SK-N-SH treated with all-trans-retinoic acid at 6 μM for 48 hours (cell line): ENCODE measurements at regions not wholly inside any gene's neighbourhood (a gene's known extent, or its start where the extent isn't known, plus 50 kb on each side); places are given as distances from the start of the nearest gene placed in this dataset.

Source experiments
- ESRRG ChIP-seq: fragments of 250-450 bp; sonication (Bioruptor Pico); IDR thresholded peaks from 2 replicates; pipeline ENCODE4 v1.6.1; 2021; ENCODE audit warnings: mild to moderate bottlenecking
- PPARA ChIP-seq: fragments of 250-450 bp; sonication (Bioruptor Pico); IDR thresholded peaks from 2 replicates; pipeline ENCODE4 v1.5.0; 2020; ENCODE audit warnings: mild to moderate bottlenecking, borderline replicate concordance
- RARB ChIP-seq: fragments of 250-450 bp; sonication (Bioruptor Pico); IDR thresholded peaks from 2 replicates; pipeline ENCODE4 v1.8.0; 2021; ENCODE audit warnings: mild to moderate bottlenecking, moderate library complexity
- SNAI2 ChIP-seq: fragments of 250-450 bp; sonication (Bioruptor Pico); IDR thresholded peaks from 2 replicates; pipeline ENCODE4 v1.5.0; 2020; ENCODE audit warnings: mild to moderate bottlenecking, moderate library complexity
- TF ChIP-seq, protein P1 (sequence below): fragments of 250-450 bp; sonication (Bioruptor Pico); IDR thresholded peaks from 2 replicates; pipeline ENCODE4 v1.8.0; 2021; ENCODE audit warnings: low read depth, mild to moderate bottlenecking, moderate library complexity, borderline replicate concordance

DNA sequence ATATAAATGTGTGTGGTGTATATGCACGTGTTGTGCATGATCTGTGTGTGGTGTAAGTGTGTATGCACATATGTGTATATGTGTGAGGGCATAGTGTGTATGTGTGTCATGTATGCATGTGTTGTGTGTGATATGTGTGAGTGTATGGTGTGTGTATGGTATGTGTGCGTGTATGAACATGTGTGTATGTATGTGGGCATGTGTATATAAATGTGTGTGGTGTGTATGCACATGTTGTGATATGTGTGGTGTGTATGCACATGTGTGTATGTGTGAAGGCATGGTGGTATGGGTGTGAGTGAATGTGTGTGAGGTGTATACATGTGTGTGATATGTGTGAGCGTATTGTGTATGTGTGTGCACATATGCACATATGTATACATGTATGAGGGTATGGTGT lies 198.7 kb downstream of the RBFOX3 start:
- TF ChIP-seq RARB (CRISPR knock-in tag) (no peak), SNAI2 (CRISPR knock-in tag) (no peak), ESRRG (CRISPR knock-in tag) (no peak), PPARA (CRISPR knock-in tag) (no peak)
- TF ChIP-seq, protein P1, sequence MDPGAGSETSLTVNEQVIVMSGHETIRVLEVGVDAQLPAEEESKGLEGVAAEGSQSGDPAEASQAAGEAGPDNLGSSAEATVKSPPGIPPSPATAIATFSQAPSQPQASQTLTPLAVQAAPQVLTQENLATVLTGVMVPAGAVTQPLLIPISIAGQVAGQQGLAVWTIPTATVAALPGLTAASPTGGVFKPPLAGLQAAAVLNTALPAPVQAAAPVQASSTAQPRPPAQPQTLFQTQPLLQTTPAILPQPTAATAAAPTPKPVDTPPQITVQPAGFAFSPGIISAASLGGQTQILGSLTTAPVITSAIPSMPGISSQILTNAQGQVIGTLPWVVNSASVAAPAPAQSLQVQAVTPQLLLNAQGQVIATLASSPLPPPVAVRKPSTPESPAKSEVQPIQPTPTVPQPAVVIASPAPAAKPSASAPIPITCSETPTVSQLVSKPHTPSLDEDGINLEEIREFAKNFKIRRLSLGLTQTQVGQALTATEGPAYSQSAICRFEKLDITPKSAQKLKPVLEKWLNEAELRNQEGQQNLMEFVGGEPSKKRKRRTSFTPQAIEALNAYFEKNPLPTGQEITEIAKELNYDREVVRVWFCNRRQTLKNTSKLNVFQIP, result no peak
